Putamen (tissue), 1 donor: ENCODE measurements at regions not wholly inside any gene's neighbourhood (a gene's known extent, or its start where the extent isn't known, plus 50 kb on each side); places are given as distances from the start of the nearest gene placed in this dataset.
"Not testable (repeated sequence)": the region's sequence is repeated elsewhere in the genome, so short reads cannot be mapped to it uniquely, and the experiment has no call there.

Source experiments
- DNase-seq: peaks from one replicate; pipeline ENCODE4 v3.0.0-alpha.2; 2016; ENCODE audit warnings: low spot score

DNA sequence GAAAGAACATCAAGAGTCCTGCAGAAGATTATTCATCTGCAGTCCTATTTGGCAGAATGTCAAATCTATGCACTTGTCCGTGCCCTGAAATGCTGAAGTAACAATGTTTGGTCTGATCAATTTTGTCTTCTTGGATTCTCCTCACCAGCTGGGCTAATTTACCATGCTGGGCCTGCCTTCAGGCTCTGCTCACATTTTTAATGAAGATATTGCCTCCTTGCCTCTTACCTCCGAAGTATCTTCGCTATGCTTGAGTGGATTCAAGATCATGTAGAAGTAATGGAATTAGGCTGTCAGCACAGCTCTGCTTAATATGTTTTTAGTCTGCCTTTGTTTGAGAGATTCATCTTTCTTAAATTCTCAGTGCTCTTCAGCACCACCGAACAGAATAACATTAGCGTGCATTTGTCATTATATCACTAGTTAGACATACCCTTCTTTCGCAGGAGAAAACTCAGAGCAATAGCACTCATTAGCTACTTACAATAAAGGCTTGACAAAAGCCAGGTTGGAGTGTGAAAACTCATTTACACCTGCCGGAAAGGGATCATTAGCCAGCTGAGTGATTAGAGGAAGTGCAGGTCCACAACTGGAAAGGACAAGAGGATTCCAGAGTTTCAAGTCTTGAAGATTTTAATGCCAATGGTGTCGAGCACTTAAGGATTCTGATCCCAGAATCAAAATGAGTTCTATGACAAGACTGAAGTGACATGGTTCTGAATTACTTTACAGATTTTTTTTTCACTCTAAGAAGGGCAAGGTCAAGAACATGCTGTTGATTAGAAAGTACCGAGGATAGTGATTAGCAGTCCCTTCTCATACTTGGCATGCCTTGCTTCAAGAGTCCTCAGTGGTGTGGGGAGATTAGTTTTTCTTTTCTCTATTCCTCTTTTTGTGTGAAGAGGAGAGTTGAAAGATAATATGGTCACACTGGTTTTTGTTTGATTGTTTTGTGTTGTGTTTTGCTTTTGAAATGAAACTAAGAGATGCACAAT is 405.6 kb upstream of the TOM1L1 start:
- DNase-seq = no peak

DNA sequence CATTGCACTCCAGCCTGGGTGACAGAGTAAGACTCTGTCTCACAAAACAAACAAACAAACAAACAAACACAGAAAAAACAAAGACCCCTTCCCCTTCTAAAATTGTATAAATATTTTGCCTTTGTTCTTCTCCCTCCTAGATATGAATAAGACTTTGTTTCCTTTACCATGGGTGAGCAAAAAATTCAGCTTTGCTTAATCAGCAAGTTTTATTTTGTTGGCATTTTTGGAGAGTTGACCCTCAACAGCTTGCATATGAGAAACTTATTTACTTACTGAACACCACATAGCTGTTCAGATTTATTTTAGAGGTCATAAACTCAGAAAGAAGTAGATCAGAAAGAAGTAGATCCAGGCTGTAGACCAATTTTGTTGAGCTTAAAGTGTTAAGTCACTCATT is 395.2 kb upstream of the TOM1L1 start:
- no peak for DNase-seq

DNA sequence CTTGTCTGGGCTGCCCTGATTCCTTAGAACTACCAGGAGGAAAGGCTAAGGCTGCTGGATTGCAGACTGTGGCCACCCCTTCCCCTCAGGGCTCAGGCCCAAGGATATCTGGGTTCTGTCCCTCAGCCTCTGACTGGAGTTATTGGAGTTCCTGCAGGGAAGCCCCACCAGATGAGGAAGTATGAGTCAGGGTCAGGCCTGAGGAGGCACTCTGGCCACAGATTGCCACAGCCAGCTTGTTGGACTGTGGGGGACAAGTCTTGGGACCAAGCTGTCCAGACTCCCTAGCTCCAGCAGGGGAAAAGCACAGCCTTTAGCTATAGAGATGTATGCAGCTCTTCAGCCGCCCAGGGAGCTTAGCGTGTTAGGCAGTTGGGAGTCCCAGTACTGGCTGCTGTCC is 381.9 kb upstream of the TOM1L1 start:
- DNase-seq = no peak

DNA sequence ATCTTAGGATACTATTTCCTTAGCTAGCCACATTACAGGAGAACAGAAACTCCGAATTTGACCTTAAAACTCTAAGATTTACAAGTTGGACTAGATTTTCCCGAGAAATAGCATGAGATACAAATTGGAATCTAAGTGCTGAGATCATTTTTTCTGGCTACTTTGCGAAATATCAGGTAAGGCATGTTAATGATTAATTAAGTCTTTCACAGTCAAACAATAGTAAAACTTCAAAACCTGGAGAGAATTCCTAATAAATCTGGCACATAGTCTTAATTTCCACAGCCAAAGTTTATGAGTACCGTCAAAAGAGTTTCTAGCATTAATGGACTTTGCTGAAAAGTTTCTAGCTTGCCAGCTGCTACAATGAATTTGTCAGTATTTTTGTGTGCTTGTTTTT is 379.5 kb upstream of the TOM1L1 start:
- DNase-seq = no peak

DNA sequence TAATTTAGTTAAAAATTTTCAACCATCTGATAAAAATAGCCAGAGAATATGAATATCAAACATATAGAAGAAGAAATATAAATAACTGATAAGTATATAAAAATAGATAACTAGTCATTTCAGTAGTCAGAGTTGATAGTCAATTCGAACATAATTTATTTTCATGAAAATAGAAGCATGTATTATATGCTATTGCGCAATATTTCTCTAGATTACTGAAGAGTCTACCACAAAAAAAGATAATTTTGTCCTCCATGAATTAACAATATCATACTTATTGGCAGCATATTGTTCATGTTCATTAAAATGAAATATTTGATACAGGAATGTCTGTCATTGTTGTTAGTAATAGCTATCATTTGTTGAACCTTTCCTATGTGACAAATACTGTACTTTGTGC is 376.2 kb upstream of the TOM1L1 start:
- no peak for DNase-seq

DNA sequence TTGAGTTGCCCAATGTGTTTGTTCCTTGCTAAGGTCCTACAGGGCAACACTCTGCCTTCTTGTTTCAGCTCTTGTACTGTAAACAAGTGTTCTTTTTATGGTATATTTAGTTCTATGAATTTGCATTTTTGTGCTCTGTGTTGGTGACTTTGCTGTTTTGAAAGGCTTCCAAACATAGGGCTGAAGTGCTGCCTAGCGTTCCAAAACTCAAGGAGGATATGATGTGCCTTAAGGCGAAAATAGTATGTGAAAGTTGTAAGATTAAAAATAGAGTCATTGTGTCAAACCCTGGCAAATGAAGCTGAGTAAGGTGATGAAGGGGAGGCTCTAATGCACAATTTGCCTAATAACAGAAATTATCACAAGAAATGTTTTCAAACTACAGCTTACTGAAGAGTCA is 372.7 kb upstream of the TOM1L1 start:
- DNase-seq = no peak

DNA sequence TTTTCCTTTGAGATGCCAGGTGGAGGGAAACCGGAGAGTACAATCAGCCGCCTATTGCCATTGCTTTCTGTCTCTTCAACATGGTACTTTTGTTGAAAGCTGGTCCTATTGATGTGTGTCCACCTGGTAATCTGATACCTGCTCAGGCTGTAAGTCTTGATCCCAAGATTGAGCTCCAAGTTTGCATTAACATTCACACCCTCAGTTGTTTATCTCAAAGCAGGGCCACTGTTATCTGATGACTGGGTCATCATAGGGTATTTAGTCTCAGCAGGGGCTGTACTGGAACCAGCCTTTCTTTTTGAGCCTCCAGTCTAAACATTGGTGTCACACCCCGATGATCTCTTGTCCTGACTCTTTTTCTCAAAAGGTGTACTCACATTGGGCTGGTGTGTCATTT is 370.3 kb upstream of the TOM1L1 start:
- no peak for DNase-seq

DNA sequence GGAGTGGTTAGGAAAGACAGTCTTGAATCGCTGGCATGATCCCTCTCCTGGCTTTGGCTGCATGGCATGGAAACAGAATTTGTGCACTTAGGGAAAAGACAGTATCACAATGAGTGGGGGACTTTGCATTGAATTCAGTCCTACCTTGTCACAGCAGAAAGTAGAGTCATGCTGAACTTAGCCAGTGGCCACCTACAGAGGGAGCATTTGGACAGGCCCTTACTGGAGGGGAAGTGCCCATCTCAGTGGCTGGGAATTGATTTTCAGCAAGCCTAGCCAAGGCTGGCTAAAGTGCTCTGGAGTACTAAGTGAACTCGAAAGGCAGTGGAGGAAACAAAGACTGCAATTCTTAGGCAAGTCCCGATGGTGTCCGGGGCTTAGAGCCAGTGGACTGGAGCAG is 364.3 kb upstream of the TOM1L1 start:
- DNase-seq = no peak

DNA sequence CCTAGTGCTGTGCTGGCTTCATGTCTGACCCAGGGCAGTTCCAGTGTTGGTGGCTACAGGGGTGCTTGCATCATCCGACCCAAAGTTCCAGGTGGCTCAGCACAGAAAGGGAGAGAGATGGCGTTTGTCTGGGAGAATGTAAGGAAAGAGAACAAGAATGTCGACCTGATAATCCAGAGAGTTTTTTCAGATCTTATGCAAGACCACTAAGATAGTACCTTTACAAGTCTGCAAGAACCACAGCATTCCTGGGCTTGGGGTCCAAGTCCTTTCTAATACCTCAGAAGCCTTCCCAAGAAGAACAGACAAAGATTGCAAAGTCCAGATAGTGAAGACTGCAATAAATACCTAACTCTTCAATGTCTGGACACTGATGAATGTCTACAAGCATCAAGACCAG is 363.0 kb upstream of the TOM1L1 start:
- DNase-seq = no peak

DNA sequence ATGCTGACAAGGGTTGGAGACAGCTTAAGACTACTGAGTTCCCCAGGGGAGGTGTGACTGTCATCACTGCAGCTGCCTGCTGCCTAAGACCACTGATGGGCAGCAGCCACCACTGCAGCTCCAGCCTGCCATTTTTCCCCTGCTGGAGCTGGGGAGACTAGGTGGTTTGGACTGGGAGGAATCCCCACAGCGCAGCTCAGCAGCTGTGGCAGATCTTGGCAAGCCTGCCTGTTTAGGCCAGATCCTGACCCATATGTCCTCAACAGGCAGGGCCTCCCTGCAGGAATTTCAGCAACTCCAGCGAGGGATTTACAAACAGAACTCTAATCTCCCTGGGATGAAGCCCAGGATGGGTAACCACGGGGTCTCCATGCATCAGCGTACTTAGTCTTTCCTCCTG is 356.4 kb upstream of the TOM1L1 start:
- DNase-seq = no peak

DNA sequence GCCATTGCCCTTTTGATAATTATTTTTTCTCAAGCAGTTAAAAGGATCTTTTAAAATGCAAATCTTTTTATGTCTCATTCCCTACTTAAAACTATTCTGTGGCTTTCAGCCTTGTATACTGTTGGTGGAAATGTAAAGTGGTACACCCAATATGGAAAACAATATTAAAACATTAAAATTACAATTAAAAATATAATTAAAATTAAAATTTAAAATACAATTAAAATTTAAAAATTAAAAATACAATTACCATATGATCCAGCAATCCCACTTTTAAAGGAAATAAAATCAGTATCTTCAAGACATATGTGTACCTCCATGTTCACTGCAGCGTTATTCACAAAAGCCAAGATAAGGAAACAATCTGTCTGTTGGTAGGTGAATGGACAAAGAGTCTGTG is 340.8 kb upstream of the TOM1L1 start:
- no peak for DNase-seq

DNA sequence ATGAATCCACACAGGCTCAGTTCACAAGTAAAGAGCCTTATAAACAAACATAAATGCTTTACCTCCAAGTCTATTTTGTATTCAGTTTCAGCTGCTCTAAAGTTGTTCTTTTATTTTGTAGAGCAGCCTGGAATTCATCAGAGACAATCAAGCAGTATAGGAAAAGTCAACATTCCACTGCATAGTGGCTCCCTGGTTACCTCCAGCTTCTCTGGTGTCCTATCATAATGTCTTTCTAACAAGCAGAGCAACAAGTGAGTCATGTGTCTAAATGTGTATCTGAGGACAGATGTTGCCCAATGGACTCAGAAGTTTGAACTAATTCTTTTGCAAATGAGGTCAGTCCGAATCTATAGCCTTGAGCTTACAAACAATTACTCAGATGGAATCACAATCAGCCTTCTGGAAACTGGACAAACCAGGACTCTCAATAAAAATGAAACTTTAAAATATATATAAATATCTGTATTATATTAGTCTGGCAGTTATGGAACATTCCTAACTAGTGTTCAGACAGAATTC is 292.0 kb upstream of the TOM1L1 start:
- DNase-seq = no peak

DNA sequence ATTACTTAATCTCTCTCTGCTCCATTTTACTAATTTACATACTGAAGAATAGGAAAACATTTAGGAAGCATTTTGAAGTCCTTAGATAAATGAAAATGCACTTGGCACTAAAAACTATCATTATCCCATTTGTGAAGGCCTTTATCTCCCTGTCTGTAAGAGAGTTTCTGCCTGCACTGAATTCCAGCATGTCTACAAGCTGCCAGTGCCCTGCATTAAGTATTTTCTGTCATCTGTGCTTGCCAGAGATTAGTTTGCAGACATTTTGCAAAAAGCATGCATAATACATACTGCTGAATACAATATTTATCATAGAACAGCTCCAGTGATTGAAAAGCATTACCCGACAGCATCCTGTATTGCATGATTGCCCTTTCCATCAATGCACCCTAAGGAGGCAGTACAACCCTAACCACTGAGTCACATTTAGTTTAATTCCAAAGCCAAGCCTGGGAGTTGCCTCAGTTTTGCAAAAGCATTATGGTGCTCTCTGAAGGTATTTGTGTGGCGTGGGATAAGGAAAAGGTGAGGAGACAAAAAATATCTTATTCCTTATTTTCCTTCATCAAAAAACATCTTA is 280.2 kb upstream of the TOM1L1 start:
- DNase-seq = peak; percentile 22

DNA sequence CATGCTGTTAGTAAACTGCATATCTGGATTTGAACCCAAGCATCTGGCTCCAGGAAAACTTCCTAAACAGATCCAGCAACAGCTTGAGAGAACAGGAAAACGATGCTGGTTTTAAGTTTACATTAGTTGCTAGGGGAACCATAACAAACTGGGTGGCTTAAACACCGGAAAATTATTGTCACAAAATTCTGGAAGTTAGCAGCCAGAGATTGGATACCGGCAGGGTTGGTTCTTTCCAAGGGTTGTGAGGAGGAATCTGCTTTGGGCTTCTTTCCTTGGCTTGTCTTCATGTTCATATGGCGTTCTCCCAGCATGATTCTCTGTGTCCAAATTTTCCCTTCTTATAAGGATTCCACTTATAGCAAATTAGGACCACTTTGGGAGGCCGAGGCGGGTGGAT is 276.9 kb upstream of the TOM1L1 start:
- DNase-seq = no peak

DNA sequence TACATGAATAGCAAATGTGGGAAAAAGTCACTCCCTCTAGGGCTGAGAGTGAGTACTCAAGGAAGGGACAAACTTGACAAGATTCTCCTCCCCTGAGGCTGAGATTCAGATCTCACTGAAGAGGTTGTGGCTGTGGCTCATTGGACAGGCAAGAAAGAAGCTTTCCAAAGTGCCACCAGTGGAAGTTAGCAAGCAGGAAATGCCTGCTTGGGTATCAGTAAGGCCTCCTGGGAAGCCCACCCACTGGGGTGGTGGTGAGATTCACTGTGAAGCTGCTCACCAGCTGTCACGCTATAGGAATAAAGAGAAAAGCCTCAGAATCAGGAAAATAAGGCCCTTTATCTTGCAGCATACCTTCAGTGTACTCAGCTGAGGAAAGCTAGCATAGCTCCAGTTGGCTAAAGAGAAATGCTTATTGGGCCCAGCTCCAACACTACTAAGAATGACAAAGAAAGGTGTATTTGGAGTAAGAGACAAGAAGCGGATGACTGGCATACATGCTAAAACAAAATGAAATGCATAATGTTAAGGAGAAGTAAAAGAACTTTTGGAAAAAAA is 274.4 kb upstream of the TOM1L1 start:
- no peak for DNase-seq

DNA sequence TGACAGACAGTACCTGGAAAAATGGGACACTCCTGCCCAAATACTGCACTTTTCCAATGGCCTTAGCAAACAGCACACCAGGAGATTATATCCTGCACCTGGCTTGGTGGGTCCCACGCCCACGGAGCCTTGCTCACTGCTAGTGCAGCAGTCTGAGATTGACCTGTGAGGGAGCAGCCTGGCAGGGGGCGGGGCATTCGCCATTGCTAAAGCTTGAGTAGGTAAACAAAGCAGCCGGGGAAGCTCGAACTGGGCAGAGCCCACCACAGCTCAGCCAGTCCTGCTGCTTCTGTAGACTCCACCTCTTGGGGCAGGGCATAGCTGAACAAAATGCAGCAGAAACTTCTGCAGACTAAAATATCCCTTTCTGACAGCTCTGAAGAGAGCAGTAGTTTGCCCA is 261.2 kb upstream of the TOM1L1 start:
- DNase-seq = not testable (repeated sequence)

DNA sequence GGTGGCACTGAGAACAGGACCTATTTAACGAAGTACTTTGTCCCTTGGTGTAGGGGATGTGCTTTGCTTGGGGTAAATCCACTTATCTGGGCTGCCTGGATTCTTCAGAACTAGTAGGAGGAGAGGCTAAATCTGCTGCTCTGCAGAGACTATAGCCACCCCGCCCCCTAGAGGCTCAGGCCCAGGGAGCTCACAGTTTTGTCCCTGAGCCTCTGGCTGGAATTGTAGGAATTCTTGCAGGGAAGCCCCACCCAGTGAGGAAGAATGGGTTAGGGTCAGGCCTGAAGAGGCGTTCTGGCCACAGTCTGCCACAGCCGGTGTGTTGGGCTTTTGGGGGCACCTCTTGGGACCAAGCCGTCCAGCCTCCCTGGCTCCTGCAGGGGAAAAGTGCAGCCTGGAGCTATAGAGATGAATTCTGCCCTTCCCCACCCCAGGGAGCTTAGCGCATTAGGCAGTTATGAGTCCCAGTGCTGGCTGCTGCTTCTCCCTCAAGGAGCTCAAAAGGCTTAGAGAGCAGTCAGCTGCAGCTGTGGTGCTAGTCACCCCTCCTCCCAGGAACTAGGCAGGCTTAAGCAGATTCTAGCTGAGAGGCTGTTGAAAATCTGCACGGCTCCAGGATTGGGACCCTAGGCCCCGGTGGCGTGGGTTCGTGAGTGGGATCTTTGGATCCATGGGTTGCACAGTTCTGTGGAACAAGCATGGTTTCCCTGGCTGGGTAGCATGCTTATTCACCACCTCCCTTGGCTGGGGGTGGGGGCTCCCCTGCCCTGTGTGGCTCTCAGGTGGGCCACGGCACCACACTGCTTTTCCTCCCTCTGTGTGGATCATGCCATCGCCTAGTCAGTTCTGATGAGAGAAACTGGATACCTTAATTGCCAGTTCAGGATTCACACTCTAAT is 237.4 kb upstream of the TOM1L1 start:
- no peak for DNase-seq

DNA sequence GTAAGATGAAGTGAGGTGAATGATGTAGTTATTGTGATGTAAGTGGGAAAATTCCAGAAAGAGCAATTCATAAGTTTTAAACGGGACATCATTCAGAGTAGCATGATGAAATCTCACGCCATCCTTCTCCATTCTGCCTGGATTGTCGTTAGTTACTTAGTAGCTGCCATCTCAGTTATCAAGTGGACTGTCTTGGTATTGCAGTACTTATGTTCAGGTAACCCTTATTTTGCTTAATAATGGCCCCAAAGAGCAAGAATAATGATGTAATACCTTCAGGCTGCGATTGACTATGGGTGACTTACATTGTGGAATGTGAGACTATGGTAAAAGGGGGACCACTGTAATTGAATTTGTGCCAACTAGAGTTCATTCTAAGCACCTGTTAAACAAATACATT is 234.1 kb upstream of the TOM1L1 start:
- DNase-seq = no peak

DNA sequence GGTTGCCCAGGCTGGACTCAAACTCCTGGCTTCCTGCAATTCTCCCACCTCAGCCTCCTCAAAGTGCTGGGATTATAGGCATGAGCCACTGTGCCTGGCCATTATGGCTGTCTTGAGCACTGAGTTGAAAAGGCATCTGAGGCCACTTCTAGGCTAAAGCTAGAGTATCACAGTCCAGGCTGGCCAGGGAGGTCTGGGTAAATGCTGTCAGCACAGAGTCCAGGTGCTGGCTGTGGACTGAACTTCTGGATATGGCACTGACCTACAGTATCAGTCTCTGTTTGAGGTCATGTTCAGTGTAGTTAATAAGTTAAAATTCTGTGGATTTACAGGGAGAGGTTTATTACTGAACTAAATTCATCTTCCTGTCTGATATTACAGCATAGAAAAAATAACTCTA is 222.5 kb upstream of the TOM1L1 start:
- DNase-seq = no peak

DNA sequence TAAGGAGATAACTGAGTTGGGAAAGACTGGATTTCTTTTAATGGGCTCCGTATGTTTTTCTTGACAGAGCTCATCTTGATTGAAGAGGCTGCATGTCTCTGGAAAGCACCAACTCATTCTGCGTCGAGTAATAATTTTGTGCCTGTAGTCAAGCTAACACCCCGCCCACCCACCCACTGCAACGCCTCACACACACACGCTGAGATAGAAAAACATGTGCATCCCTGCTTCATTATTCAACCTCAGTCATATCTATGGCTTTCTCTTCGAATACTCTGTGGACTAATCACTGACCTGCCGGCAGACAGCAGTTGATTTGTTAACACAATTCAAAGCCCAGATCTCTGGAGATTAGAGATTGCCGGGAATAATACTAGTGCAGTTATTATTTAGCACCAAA is 220.2 kb upstream of the TOM1L1 start:
- DNase-seq = peak; percentile 19

DNA sequence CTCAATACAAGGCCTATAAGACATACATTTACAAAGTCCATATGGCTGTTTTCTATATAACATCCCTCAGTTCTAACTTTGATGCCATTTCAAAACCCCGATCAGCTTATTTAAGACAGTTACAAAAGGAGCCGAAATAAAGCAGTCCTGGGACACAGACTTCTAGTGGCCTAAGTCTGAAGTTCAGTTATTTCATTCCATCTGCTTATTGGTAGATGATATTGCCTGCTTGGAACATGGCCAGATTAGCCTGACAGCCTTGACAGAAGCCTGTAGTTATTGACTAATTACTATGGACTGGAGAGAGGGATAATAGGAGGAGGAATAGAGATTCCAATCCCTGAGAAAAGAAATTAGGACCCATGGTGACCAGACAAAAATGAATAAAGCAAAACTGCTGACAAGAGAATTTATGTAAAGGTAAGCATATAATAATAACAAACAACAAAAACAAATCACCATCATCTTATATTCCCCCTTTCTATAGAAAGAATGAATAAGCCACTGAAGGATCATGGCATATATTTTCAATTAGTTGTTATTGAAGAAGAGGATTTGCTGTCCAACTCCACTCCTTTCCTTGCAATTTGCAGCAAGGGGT is 206.3 kb upstream of the TOM1L1 start:
- no peak for DNase-seq

DNA sequence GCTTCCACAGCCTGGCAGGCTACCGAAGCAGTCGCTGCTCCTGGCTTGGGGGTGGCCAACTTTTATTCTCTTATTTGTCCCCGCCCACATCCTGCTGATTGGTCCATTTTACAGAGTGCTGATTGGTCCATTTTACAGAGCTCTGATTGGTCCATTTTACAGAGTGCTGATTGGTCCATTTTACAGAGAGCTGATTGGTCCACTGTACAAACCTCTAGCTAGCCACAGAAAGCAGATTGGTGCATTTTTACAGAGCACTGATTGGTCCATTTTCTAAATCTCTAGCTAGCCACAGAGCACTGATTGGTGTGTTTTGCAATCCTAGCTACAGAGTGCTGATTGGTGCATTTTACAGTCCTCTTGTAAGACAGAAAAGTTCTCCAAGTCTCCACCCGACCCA is 187.9 kb upstream of the TOM1L1 start:
- not testable (repeated sequence) for DNase-seq
